ENCODE measurements at regions not wholly inside any gene's neighbourhood (a gene's known extent, or its start where the extent isn't known, plus 50 kb on each side); places are given as distances from the start of the nearest gene placed in this dataset.
"Not testable (repeated sequence)": the region's sequence is repeated elsewhere in the genome, so short reads cannot be mapped to it uniquely, and the experiment has no call there.

- H3K27ac Mint-ChIP-seq, result peak overlapping the region; percentile 48 to 99 (median 98)
- not testable (repeated sequence) for H3K9me3 ChIP-seq (ENCODE audit: low read length); H3K27me3 Mint-ChIP-seq; H3K36me3 ChIP-seq (ENCODE audit: insufficient read depth, low read length); H3K36me3 Mint-ChIP-seq; H3K27me3 ChIP-seq (ENCODE audit: insufficient read depth, low read length, poor library complexity, severe bottlenecking); H3K9me3 Mint-ChIP-seq
- DNase-seq, result peak; percentile 49 to 85 (median 75)
- CTCF ChIA-PET, result interaction anchor here (0.8 to 7.9 kb wide), 5 partner anchors 23 to 64 kb away, joined by 3 to 168 read pairs (median 8); a partner anchor contains a TSS
- H3K4me3 Mint-ChIP-seq, result peak overlapping the region; percentile 87 to 96 (median 91)
- Histone ChIP-seq H3K27ac (ENCODE audit: low read depth, low read length) (peak overlapping the region; percentile 94), H3K4me1 (ENCODE audit: insufficient read depth, low read length) (peaks cover 28% of the 10 kb centered on the region), H3K4me3 (ENCODE audit: low read length) (peak overlapping the region; percentile 50)
- POLR2A ChIA-PET, result interaction anchor here (0.6 to 2.6 kb wide), 23 partner anchors 7 to 1708 kb away, joined by 3 to 35 read pairs (median 6); a partner anchor contains a TSS
- H3K4me1 Mint-ChIP-seq, result peaks cover 32 to 42% (median 33%) of the 10 kb centered on the region in 3 donors
Observed at GRCh38 chr6:27831434-27832081, 80.6 kb downstream of the OR2B2 start.

DNA sequence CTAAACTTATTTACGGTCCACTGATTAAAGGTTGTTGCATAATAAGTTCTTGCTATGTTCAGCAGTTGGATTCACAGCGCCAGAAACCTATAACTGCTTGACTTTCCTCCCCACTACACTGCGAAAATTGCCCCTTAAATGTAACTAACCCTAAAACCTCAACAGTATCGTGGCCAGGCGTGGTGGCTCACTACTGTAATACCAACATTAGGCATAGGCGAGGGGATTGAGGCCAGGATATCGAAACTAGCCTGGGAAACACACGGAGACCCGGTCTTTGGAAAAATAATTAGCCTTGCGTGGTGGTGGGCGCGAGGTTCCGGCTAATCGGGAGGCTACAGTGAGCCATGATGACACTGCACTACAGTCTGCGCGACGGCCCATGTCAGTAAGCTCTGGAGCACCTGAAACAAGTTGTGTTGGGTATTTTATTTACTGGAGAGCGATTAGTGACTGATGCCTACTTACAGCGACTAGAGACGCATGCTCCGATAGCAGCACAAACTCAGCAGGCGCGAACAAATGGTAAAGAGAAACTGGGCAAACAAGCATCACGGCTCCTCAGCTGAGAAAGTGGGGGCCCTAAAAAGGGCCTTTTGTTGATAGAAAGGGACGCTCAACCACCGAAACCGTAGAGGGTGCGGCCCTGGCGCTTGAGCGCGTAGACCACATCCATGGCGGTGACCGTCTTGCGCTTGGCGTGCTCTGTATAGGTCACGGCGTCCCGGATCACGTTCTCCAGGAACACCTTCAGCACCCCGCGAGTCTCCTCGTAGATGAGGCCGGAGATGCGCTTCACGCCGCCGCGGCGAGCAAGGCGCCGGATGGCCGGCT lies 81.4 kb downstream of the OR2B2 start:
- peak overlapping the region; percentile 94 for H3K27ac ChIP-seq (ENCODE audit: low read depth, low read length)
- H3K36me3 ChIP-seq (ENCODE audit: insufficient read depth, low read length); H3K9me3 Mint-ChIP-seq; H3K36me3 Mint-ChIP-seq; H3K27me3 ChIP-seq (ENCODE audit: insufficient read depth, low read length, poor library complexity, severe bottlenecking); H3K9me3 ChIP-seq (ENCODE audit: low read length); H3K27me3 Mint-ChIP-seq: not testable (repeated sequence)
- peaks cover 27 to 46% (median 33%) of the 10 kb centered on the region in 3 donors for H3K4me1 Mint-ChIP-seq
- peak in 4 of 5 donors; percentile 23 to 80 (median 76) for DNase-seq
- ChIA-PET POLR2A (interaction anchor here (0.6 to 2.6 kb wide), 17 partner anchors 8 to 1805 kb away, joined by 3 to 35 read pairs (median 6); a partner anchor contains a TSS), CTCF (interaction anchor here (0.7 to 1.9 kb wide), 7 partner anchors 12 to 684 kb away, joined by 3 to 8 read pairs (median 4); a partner anchor contains a TSS)
- H3K4me3 Mint-ChIP-seq, result peak overlapping the region; percentile 87 to 96 (median 91)
- peak overlapping the region; percentile 87 to 99 (median 98) for H3K27ac Mint-ChIP-seq
- peak overlapping the region; percentile 87 for H3K4me3 ChIP-seq (ENCODE audit: low read length)
- H3K4me1 ChIP-seq (ENCODE audit: insufficient read depth, low read length), result peaks cover 21% of the 10 kb centered on the region

DNA sequence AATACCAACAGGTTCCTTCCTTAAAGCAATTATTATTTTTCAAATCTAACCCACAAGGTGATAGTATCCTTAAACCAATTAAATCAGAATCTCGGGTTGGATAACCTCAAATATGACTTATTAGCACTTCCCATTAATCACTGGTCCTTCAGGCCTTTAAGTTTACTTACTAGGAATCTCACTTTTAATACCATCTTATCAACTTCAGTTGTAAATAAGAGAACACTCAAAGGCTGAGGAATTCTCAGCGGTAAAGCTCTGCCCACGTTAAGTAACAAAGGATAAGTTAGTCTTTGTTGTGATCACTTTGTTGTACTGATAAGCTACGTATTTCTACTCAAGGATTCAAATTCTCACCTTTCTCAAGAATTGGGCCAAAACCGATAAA lies 82.0 kb downstream of the OR2B2 start:
- Histone ChIP-seq H3K4me3 (ENCODE audit: low read length) (peak overlapping the region; percentile 87), H3K27me3 (ENCODE audit: insufficient read depth, low read length, poor library complexity, severe bottlenecking) (no peaks in the 10 kb centered on the region), H3K36me3 (ENCODE audit: insufficient read depth, low read length) (no peaks in the 10 kb centered on the region), H3K4me1 (ENCODE audit: insufficient read depth, low read length) (peaks cover 18% of the 10 kb centered on the region), H3K27ac (ENCODE audit: low read depth, low read length) (peak overlapping the region; percentile 94), H3K9me3 (ENCODE audit: low read length) (no peaks in the 10 kb centered on the region)
- ChIA-PET POLR2A (interaction anchor here (0.7 to 2.6 kb wide), 14 partner anchors 8 to 1707 kb away, joined by 3 to 35 read pairs (median 8); a partner anchor contains a TSS), CTCF (interaction anchor here (0.7 to 1.9 kb wide), 6 partner anchors 12 to 683 kb away, joined by 3 to 8 read pairs (median 4); a partner anchor contains a TSS)
- H3K4me3 Mint-ChIP-seq, result peak overlapping the region; percentile 87 to 96 (median 91)
- peaks cover 29 to 51% (median 37%) of the 10 kb centered on the region in 3 donors for H3K4me1 Mint-ChIP-seq
- peak overlapping the region; percentile 87 to 99 (median 98) for H3K27ac Mint-ChIP-seq
- H3K9me3 Mint-ChIP-seq, result peaks cover 0 to 2% (median 0%) of the 10 kb centered on the region in 5 donors
- H3K27me3 Mint-ChIP-seq, result peaks cover 0 to 4% of the 10 kb centered on the region in 2 donors
- DNase-seq, result no peak
- H3K36me3 Mint-ChIP-seq, result peaks cover 1 to 5% (median 3%) of the 10 kb centered on the region in 3 donors

- Mint-ChIP-seq H3K36me3 (peaks cover 0 to 6% (median 0%) of the 10 kb centered on the region in 3 donors), H3K27me3 (peaks cover 0 to 4% of the 10 kb centered on the region in 2 donors), H3K4me1 (peaks cover 30 to 51% (median 38%) of the 10 kb centered on the region in 3 donors), H3K9me3 (peaks cover 0 to 2% (median 0%) of the 10 kb centered on the region in 5 donors), H3K4me3 (peak overlapping the region in 6 of 7 donors; percentile 44 to 92 (median 78)), H3K27ac (peak overlapping the region; percentile 87 to 99 (median 98))
- Histone ChIP-seq H3K27ac (ENCODE audit: low read depth, low read length) (peak overlapping the region; percentile 94), H3K4me3 (ENCODE audit: low read length) (peak overlapping the region; percentile 87), H3K9me3 (ENCODE audit: low read length) (no peaks in the 10 kb centered on the region), H3K4me1 (ENCODE audit: insufficient read depth, low read length) (peaks cover 22% of the 10 kb centered on the region), H3K27me3 (ENCODE audit: insufficient read depth, low read length, poor library complexity, severe bottlenecking) (no peaks in the 10 kb centered on the region), H3K36me3 (ENCODE audit: insufficient read depth, low read length) (no peaks in the 10 kb centered on the region)
- no peak for DNase-seq
- ChIA-PET POLR2A (interaction anchor here (0.6 to 2.6 kb wide), 9 partner anchors 7 to 1297 kb away, joined by 3 to 35 read pairs (median 12); a partner anchor contains a TSS), CTCF (interaction anchor here (0.7 to 1.9 kb wide), 7 partner anchors 11 to 683 kb away, joined by 3 to 8 read pairs (median 4); a partner anchor contains a TSS)
Observed at GRCh38 chr6:27829453-27830211, 82.6 kb downstream of the OR2B2 start.

DNA sequence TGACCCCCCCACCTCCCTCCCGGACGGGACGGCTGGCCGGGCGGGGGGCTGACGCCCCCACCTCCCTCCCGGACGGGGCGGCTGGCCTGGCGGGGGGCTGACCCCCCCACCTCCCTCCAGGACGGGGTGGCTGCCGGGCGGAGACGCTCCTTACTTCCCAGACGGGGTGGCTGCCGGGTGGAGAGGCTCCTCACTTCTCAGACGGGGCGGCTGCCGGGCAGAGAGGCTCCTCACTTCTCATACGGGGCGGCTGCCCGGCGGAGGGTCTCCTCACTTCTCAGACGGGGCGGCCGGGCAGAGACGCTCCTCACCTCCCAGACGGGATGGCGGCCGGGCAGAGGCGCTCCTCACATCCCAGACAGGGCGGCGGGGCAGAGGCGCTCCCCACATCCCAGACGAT lies 84.7 kb downstream of the OR2B2 start:
- Mint-ChIP-seq H3K36me3 (peaks cover 0 to 13% (median 0%) of the 10 kb centered on the region in 3 donors), H3K4me1 (peaks cover 42 to 55% (median 53%) of the 10 kb centered on the region in 3 donors)
- H3K36me3 ChIP-seq (ENCODE audit: insufficient read depth, low read length); H3K27me3 ChIP-seq (ENCODE audit: insufficient read depth, low read length, poor library complexity, severe bottlenecking); H3K4me3 Mint-ChIP-seq; H3K9me3 Mint-ChIP-seq; CTCF ChIA-PET; H3K27ac ChIP-seq (ENCODE audit: low read depth, low read length); POLR2A ChIA-PET; DNase-seq; H3K27ac Mint-ChIP-seq; H3K4me3 ChIP-seq (ENCODE audit: low read length); H3K27me3 Mint-ChIP-seq; H3K9me3 ChIP-seq (ENCODE audit: low read length): not testable (repeated sequence)
- H3K4me1 ChIP-seq (ENCODE audit: insufficient read depth, low read length), result peaks cover 22% of the 10 kb centered on the region

DNA sequence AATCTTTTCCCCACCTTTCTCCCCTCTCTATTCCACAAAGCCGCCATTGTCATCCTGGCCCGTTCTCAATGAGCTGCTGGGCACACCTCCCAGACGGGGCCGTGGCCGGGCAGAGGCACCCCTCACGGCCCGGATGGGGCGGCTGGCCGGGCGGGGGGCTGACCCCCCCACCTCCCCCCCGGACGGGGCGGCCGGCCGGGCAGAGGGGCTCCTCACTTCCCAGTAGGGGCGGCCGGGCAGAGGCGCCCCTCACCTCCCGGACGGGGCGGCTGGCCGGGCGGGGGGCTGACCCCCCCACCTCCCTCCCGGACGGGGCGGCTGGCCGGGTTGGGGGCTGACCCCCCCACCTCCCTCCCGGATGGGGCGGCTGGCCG lies 85.6 kb downstream of the OR2B2 start:
- Mint-ChIP-seq H3K36me3 (peaks cover 0 to 13% (median 0%) of the 10 kb centered on the region in 3 donors), H3K27ac (peak overlapping the region in 1 of 8 donors; percentile 93), H3K4me1 (peaks cover 41 to 53% (median 49%) of the 10 kb centered on the region in 3 donors), H3K4me3 (peak overlapping the region in 1 of 7 donors; percentile 24)
- H3K27me3 ChIP-seq (ENCODE audit: insufficient read depth, low read length, poor library complexity, severe bottlenecking); H3K9me3 ChIP-seq (ENCODE audit: low read length); H3K4me3 ChIP-seq (ENCODE audit: low read length); H3K36me3 ChIP-seq (ENCODE audit: insufficient read depth, low read length); CTCF ChIA-PET; H3K27ac ChIP-seq (ENCODE audit: low read depth, low read length); H3K27me3 Mint-ChIP-seq; POLR2A ChIA-PET; DNase-seq; H3K9me3 Mint-ChIP-seq: not testable (repeated sequence)
- peaks cover 22% of the 10 kb centered on the region for H3K4me1 ChIP-seq (ENCODE audit: insufficient read depth, low read length)

DNA sequence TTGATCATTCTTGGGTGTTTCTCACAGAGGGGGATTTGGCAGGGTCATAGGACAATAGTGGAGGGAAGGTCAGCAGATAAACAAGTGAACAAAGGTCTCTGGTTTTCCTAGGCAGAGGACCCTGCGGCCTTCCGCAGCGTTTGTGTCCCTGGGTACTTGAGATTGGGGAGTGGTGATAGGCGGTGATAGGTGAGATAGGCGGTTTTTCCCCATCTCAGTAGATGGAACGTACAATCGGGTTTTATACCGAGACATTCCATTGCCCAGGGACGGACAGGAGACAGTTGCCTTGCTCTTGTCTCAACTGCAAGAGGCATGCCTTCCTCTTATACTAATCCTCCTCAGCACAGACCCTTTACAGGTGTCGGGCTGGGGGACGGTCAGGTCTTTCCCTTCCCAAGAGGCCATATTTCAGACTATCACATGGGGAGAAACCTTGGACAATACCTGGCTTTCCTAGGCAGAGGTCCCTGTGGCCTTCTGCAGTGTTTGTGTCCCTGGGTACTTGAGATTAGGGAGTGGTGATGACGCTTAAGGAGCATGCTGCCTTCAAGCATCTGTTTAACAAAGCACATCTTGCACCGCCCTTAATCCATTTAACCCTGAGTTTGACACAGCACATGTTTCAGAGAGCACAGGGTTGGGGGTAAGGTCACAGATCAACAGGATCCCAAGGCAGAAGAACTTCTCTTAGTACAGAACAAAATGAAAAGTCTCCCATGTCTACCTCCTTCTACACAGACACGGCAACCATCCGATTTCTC lies 86.2 kb downstream of the OR2B2 start:
- peaks cover 0 to 12% (median 0%) of the 10 kb centered on the region in 3 donors for H3K36me3 Mint-ChIP-seq
- not testable (repeated sequence) for H3K27me3 ChIP-seq (ENCODE audit: insufficient read depth, low read length, poor library complexity, severe bottlenecking); H3K36me3 ChIP-seq (ENCODE audit: insufficient read depth, low read length); H3K27ac ChIP-seq (ENCODE audit: low read depth, low read length); H3K27me3 Mint-ChIP-seq; H3K9me3 Mint-ChIP-seq; H3K9me3 ChIP-seq (ENCODE audit: low read length); DNase-seq; H3K4me3 ChIP-seq (ENCODE audit: low read length)
- peaks cover 22% of the 10 kb centered on the region for H3K4me1 ChIP-seq (ENCODE audit: insufficient read depth, low read length)
- H3K4me1 Mint-ChIP-seq, result peaks cover 39 to 50% (median 46%) of the 10 kb centered on the region in 3 donors
- peak overlapping the region in 4 of 8 donors; percentile 34 to 93 (median 50) for H3K27ac Mint-ChIP-seq
- H3K4me3 Mint-ChIP-seq, result peak overlapping the region in 5 of 7 donors; percentile 13 to 56 (median 19)
- ChIA-PET POLR2A (interaction anchor here (4.2 to 6.2 kb wide), 4 partner anchors 11 to 40 kb away, joined by 35 to 138 read pairs (median 80); a partner anchor contains a TSS), CTCF (interaction anchor here (1.5 to 6.0 kb wide), 4 partner anchors 11 to 67 kb away, joined by 6 to 65 read pairs (median 12); a partner anchor contains a TSS)
